Glutamatergic neuron (in vitro differentiated cells): ENCODE measurements at regions not wholly inside any gene's neighbourhood (a gene's known extent, or its start where the extent isn't known, plus 50 kb on each side); places are given as distances from the start of the nearest gene placed in this dataset.

Experiments used
- DNase-seq: peaks from one replicate; pipeline ENCODE4 v3.0.0; 2022
- H3K27ac Mint-ChIP-seq: one replicate; pipeline ENCODE4 v1.8.0; 2020; ENCODE audit warnings: mild to moderate bottlenecking, mixed read lengths, inconsistent platforms; ENCODE audit not compliant: unreplicated experiment
- H3K27me3 Mint-ChIP-seq: one replicate; pipeline ENCODE4 v1.8.0; 2020; ENCODE audit warnings: mild to moderate bottlenecking, moderate library complexity, mixed read lengths, inconsistent platforms; ENCODE audit not compliant: unreplicated experiment
- H3K36me3 Mint-ChIP-seq: one replicate; pipeline ENCODE4 v1.8.0; 2020; ENCODE audit warnings: mild to moderate bottlenecking, mixed read lengths, inconsistent platforms; ENCODE audit not compliant: unreplicated experiment
- H3K4me1 Mint-ChIP-seq: one replicate; pipeline ENCODE4 v1.8.0; 2020; ENCODE audit warnings: mild to moderate bottlenecking, low read depth, mixed read lengths, inconsistent platforms; ENCODE audit not compliant: unreplicated experiment
- H3K4me3 Mint-ChIP-seq: one replicate; pipeline ENCODE4 v1.8.0; 2020; ENCODE audit warnings: mild to moderate bottlenecking, mixed read lengths, inconsistent platforms; ENCODE audit not compliant: unreplicated experiment
- H3K9me3 Mint-ChIP-seq: one replicate; pipeline ENCODE4 v1.8.0; 2020; ENCODE audit warnings: mild to moderate bottlenecking, moderate library complexity, mixed read lengths, inconsistent platforms; ENCODE audit not compliant: unreplicated experiment
- CTCF ChIP-seq: fragments of 200-600 bp; sonication (generic); IDR thresholded peaks from one replicate; pipeline ENCODE4 v1.5.0; 2021; ENCODE audit not compliant: partially characterized antibody, unreplicated experiment

- Mint-ChIP-seq H3K9me3 (peaks cover 4% of the 10 kb centered on the region), H3K36me3 (no peaks in the 10 kb centered on the region)
Measured at GRCh38 chr5:164433106-164433870, 927.9 kb downstream of the MAT2B start.

GRCh38 chr5:164435576-164435975, 930.2 kb downstream of the MAT2B start:
- TF ChIP-seq CTCF, result no peak
- H3K36me3 Mint-ChIP-seq, result no peaks in the 10 kb centered on the region

More at GRCh38 chr5:164433106-164433870, 927.9 kb downstream of the MAT2B start:
- no peak overlapping the region for H3K4me3 Mint-ChIP-seq
- no peak for DNase-seq
- H3K27me3 Mint-ChIP-seq, result no peaks in the 10 kb centered on the region
- no peaks in the 10 kb centered on the region for H3K4me1 Mint-ChIP-seq
- no peak overlapping the region for H3K27ac Mint-ChIP-seq
- no peak for TF ChIP-seq CTCF

GRCh38 chr5:164439799-164440198, 934.4 kb downstream of the MAT2B start:
- no peak overlapping the region for H3K27ac Mint-ChIP-seq
- H3K4me3 Mint-ChIP-seq, result no peak overlapping the region
- peaks cover 3% of the 10 kb centered on the region for H3K4me1 Mint-ChIP-seq
- H3K36me3 Mint-ChIP-seq, result no peaks in the 10 kb centered on the region
- no peak for DNase-seq
- no peaks in the 10 kb centered on the region for H3K27me3 Mint-ChIP-seq
- TF ChIP-seq CTCF, result no peak
- peaks cover 2% of the 10 kb centered on the region for H3K9me3 Mint-ChIP-seq

More at GRCh38 chr5:164435576-164435975, 930.2 kb downstream of the MAT2B start:
- H3K9me3 Mint-ChIP-seq, result peaks cover 2% of the 10 kb centered on the region
- no peaks in the 10 kb centered on the region for H3K27me3 Mint-ChIP-seq
- H3K4me3 Mint-ChIP-seq, result no peak overlapping the region
- H3K4me1 Mint-ChIP-seq, result no peaks in the 10 kb centered on the region
- no peak for DNase-seq
- no peak overlapping the region for H3K27ac Mint-ChIP-seq

GRCh38 chr5:164449460-164449859, 944.0 kb downstream of the MAT2B start:
- peaks cover 2% of the 10 kb centered on the region for H3K27me3 Mint-ChIP-seq
- H3K9me3 Mint-ChIP-seq, result peaks cover 2% of the 10 kb centered on the region
- H3K4me3 Mint-ChIP-seq, result no peak overlapping the region
- no peak for TF ChIP-seq CTCF
- no peak overlapping the region for H3K27ac Mint-ChIP-seq
- H3K4me1 Mint-ChIP-seq, result peaks cover 3% of the 10 kb centered on the region
- DNase-seq, result no peak
- no peaks in the 10 kb centered on the region for H3K36me3 Mint-ChIP-seq

GRCh38 chr5:164466033-164466432, 960.6 kb downstream of the MAT2B start:
- H3K4me1 Mint-ChIP-seq, result peaks cover 6% of the 10 kb centered on the region
- H3K27me3 Mint-ChIP-seq, result no peaks in the 10 kb centered on the region
- no peak for TF ChIP-seq CTCF
- DNase-seq, result no peak
- H3K36me3 Mint-ChIP-seq, result no peaks in the 10 kb centered on the region
- no peak overlapping the region for H3K4me3 Mint-ChIP-seq
- no peaks in the 10 kb centered on the region for H3K9me3 Mint-ChIP-seq
- no peak overlapping the region for H3K27ac Mint-ChIP-seq
